GM12878 (cell line): ENCODE measurements at regions not wholly inside any gene's neighbourhood (a gene's known extent, or its start where the extent isn't known, plus 50 kb on each side); places are given as distances from the start of the nearest gene placed in this dataset.

Experiments used
- ATAC-seq: fragments of 200-7000 bp; cut with Tn5 transposase; 3 replicates; pipeline ENCODE4 v1.9.1; 2020; ENCODE audit warnings: mild to moderate bottlenecking, moderate library complexity
- BruUV-seq: library from RNA; stranded (reverse); fragments of 400-500 nt; replicated peaks from 2 replicates; lab custom pipeline; 2021; lab: Mats Ljungman, UMichigan
- CTCF ChIA-PET: fragments of 300-600 bp; sonication (Branson Sonifier 250); formaldehyde crosslinking; extraction: SDS; loops from one replicate; lab custom pipeline; 2021; ENCODE audit warnings: inconsistent platforms; lab: Yijun Ruan, JAX
- POLR2A ChIA-PET: fragments of 350-600 bp; formaldehyde crosslinking; extraction: SDS; loops from one replicate; lab custom pipeline; 2021; ENCODE audit warnings: inconsistent platforms; lab: Charles Lee
- RAD21 ChIA-PET: fragments of 300-600 bp; sonication (Branson Sonifier 250); formaldehyde crosslinking; loops from one replicate; lab custom pipeline; 2023; ENCODE audit warnings: antibody characterized with exemption; ENCODE audit not compliant: unreplicated experiment; lab: Charles Lee
- SMC1A ChIA-PET: fragments of 300-600 bp; sonication (Branson Sonifier 250); formaldehyde crosslinking; loops from one replicate; lab custom pipeline; 2023; ENCODE audit not compliant: unreplicated experiment, uncharacterized antibody; lab: Charles Lee
- DNase-seq: peaks from one replicate; pipeline ENCODE4 v3.0.0-alpha.2; 2011; ENCODE audit warnings: low read depth, low spot score
- FAIRE-seq: peaks from 3 replicates; lab custom pipeline; 2011; peaks lifted over from hg19 to GRCh38; lab: Jason Lieb, UNC
- H2AFZ ChIP-seq: 2 replicates; pipeline ENCODE4 v1.6.0; 2011; ENCODE audit warnings: low read depth, low read length, control low read depth; ENCODE audit not compliant: control insufficient read depth
- H3K27ac ChIP-seq: 2 replicates; pipeline ENCODE4 v1.5.1; 2011; ENCODE audit warnings: control low read depth; ENCODE audit not compliant: control insufficient read depth, insufficient read depth
- H3K27me3 ChIP-seq, 2 experiments: replicated peaks in 1 of 2; 2 replicates each; pipeline versions ENCODE4 v1.6.0 to v1.6.1; 2011; ENCODE audit warnings: low read length in 1 of 2; ENCODE audit not compliant: control insufficient read depth in 2 of 2, insufficient read depth in 2 of 2
- H3K36me3 ChIP-seq, 2 experiments: 2 replicates each; pipeline ENCODE4 v1.5.1; 2011; ENCODE audit warnings: low read length in 1 of 2; ENCODE audit not compliant: control insufficient read depth in 2 of 2, insufficient read depth in 2 of 2
- H3K4me1 ChIP-seq: 2 replicates; pipeline ENCODE4 v1.6.1; 2011; ENCODE audit warnings: mild to moderate bottlenecking, low read length, moderate library complexity, mixed read lengths; ENCODE audit not compliant: control insufficient read depth, insufficient read depth
- H3K4me2 ChIP-seq: 2 replicates; pipeline ENCODE4 v1.6.0; 2011; ENCODE audit warnings: control low read depth; ENCODE audit not compliant: control insufficient read depth, insufficient read depth
- H3K4me3 ChIP-seq: fragments of 200-600 bp; sonication (generic); 2 replicates; pipeline ENCODE4 v1.5.1; 2016
- H3K79me2 ChIP-seq: 2 replicates; pipeline ENCODE4 v1.6.0; 2011; ENCODE audit warnings: low read length; ENCODE audit not compliant: control insufficient read depth, insufficient read depth
- H3K9ac ChIP-seq: 2 replicates; pipeline ENCODE4 v1.8.0; 2011; ENCODE audit warnings: low read length, control low read depth, mixed read lengths; ENCODE audit not compliant: control insufficient read depth, insufficient read depth
- H3K9me3 ChIP-seq: replicated peaks from 3 replicates; pipeline ENCODE4 v1.5.1; 2011; ENCODE audit warnings: mild to moderate bottlenecking, low read length; ENCODE audit not compliant: control insufficient read depth, insufficient read depth
- H4K20me1 ChIP-seq: 2 replicates; pipeline ENCODE4 v1.6.0; 2011; ENCODE audit not compliant: control insufficient read depth, insufficient read depth
- CBX5 ChIP-seq: sonication (generic); IDR thresholded peaks from 2 replicates; pipeline ENCODE4 v1.6.1; 2016; ENCODE audit warnings: low read depth, moderate library complexity, mild to moderate bottlenecking, inconsistent platforms
- HDAC2 ChIP-seq: fragments of 200-600 bp; sonication (generic); IDR thresholded peaks from 2 replicates; pipeline ENCODE4 v1.6.1; 2017
- KLF5 ChIP-seq: fragments of 450-650 bp; IDR thresholded peaks from 2 replicates; pipeline ENCODE4 v1.6.1; 2014; ENCODE audit warnings: mild to moderate bottlenecking; ENCODE audit not compliant: partially characterized antibody
- NFYA ChIP-seq: IDR thresholded peaks from 2 replicates; pipeline ENCODE4 v1.6.1; 2011; ENCODE audit warnings: low read depth, mild to moderate bottlenecking, low read length, improper control_type of control experiment, borderline replicate concordance
- SMAD5 ChIP-seq: IDR thresholded peaks from 2 replicates; pipeline ENCODE4 v1.6.1; 2016; ENCODE audit warnings: antibody characterized with exemption, low read depth
- SREBF2 ChIP-seq: IDR thresholded peaks from 2 replicates; pipeline ENCODE4 v1.6.1; 2012; ENCODE audit warnings: mild to moderate bottlenecking, low read length
- TCF12 ChIP-seq: IDR thresholded peaks from 2 replicates; pipeline ENCODE4 v1.6.1; 2011; ENCODE audit warnings: low read depth, mild to moderate bottlenecking, low read length
- ZNF24 ChIP-seq: fragments of 450-650 bp; IDR thresholded peaks from 2 replicates; pipeline ENCODE4 v1.6.1; 2017; ENCODE audit warnings: antibody characterized with exemption, mild to moderate bottlenecking
- WGBS: methylation state at CpG from one replicate; pipeline ENCODE4 v1.1.6; 2016; ENCODE audit warnings: low lambda C conversion rate; ENCODE audit not compliant: insufficient replicate concordance, insufficient coverage; ENCODE audit errors: missing lambda C conversion rate; 5-methylcytosine and 5-hydroxymethylcytosine counted together
- in situ Hi-C: fragments of 300-500 bp; cut with MboI; formaldehyde crosslinking; loops from 9 replicates; pipeline ENCODE4 v1.14.3; 2018; ENCODE audit warnings: mixed read lengths
- intact Hi-C: fragments of 100-400 bp; cut with micrococcal nuclease; formaldehyde crosslinking; loops from one replicate; pipeline ENCODE4 v1.14.2; 2022; ENCODE audit not compliant: unreplicated experiment
- TF ChIP-seq, protein P1 (sequence below): fragments of 450-650 bp; IDR thresholded peaks from 2 replicates; pipeline ENCODE4 v1.6.1; 2017; ENCODE audit warnings: antibody characterized with exemption, mild to moderate bottlenecking, moderate library complexity
- TF ChIP-seq, protein P2 (sequence below): fragments of 450-650 bp; formaldehyde crosslinking; IDR thresholded peaks from 2 replicates; pipeline ENCODE4 v1.5.0; 2022; ENCODE audit warnings: mild to moderate bottlenecking, missing genetic modification characterization

DNA sequence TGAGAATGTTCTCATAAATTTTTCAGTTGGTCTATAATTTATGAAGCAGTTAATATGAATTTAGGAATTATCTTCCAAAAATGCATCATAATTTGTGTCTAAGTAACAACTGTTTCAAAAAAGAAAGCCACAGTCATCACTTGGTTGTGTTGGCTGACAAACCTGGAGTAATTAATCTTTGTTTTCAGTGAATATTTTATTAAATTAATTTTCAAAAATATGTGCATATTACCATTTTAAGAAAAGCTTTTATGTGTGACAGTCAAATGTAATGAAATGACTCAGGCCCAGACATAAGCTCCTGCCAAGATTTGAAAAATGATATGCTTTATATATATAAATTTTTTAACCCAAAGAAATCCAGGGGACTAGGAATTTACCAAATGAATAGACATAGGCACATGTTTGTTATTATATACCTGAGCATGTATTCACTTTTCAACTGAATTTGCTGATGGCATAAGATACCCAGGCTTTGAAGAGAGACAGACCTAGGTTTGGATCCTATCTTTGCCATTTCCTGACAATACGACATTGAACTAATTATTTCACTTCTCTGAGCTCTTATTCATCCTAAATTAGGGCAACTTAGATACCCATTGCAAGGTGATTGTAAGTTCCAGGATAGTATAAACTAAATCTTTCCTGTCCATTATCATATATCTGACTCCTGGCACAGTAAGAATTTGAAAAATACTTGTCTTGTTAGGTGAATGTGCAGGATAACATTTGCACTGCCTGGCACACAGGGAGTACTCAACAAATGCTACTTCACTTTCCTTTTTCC lies 729.5 kb upstream of the ADGRL2 start:
- in situ Hi-C loops (no loop called here), intact Hi-C loops (no loop called here)
- FAIRE-seq = no peak

More for the DNA sequence above, 729.5 kb upstream of the ADGRL2 start:
- H4K20me1 ChIP-seq = no peaks in the 10 kb centered on the region
- CTCF ChIA-PET = no interaction called here
- SMC1A ChIA-PET = no interaction called here
- no peaks in the 10 kb centered on the region for H3K4me1 ChIP-seq
- no peaks in the 10 kb centered on the region for H3K79me2 ChIP-seq
- POLR2A ChIA-PET = no interaction called here
- no peak overlapping the region for H3K27ac ChIP-seq
- no peak overlapping the region for H3K4me2 ChIP-seq
- RAD21 ChIA-PET = no interaction called here
- BruUV-seq = no TSS peak
- no peaks in the 10 kb centered on the region for H3K9me3 ChIP-seq
- 14% methylated on average over 1 of the region's 1 CpG for WGBS
- no peak overlapping the region for H3K4me3 ChIP-seq
- DNase-seq (no peak), ATAC-seq (no peak)
- no peak overlapping the region for H2AFZ ChIP-seq
- no peaks in the 10 kb centered on the region for H3K27me3 ChIP-seq
- no peak for TF ChIP-seq ZNF24
- no peak for TF ChIP-seq SMAD5
- TF ChIP-seq HDAC2 = no peak
- TF ChIP-seq, protein P1, sequence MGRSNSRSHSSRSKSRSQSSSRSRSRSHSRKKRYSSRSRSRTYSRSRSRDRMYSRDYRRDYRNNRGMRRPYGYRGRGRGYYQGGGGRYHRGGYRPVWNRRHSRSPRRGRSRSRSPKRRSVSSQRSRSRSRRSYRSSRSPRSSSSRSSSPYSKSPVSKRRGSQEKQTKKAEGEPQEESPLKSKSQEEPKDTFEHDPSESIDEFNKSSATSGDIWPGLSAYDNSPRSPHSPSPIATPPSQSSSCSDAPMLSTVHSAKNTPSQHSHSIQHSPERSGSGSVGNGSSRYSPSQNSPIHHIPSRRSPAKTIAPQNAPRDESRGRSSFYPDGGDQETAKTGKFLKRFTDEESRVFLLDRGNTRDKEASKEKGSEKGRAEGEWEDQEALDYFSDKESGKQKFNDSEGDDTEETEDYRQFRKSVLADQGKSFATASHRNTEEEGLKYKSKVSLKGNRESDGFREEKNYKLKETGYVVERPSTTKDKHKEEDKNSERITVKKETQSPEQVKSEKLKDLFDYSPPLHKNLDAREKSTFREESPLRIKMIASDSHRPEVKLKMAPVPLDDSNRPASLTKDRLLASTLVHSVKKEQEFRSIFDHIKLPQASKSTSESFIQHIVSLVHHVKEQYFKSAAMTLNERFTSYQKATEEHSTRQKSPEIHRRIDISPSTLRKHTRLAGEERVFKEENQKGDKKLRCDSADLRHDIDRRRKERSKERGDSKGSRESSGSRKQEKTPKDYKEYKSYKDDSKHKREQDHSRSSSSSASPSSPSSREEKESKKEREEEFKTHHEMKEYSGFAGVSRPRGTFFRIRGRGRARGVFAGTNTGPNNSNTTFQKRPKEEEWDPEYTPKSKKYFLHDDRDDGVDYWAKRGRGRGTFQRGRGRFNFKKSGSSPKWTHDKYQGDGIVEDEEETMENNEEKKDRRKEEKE = no peak
- no peak for TF ChIP-seq NFYA
- TF ChIP-seq SREBF2 = no peak
- no peak for TF ChIP-seq TCF12
- no peak for TF ChIP-seq CBX5
- TF ChIP-seq KLF5 = no peak
- TF ChIP-seq, protein P2, sequence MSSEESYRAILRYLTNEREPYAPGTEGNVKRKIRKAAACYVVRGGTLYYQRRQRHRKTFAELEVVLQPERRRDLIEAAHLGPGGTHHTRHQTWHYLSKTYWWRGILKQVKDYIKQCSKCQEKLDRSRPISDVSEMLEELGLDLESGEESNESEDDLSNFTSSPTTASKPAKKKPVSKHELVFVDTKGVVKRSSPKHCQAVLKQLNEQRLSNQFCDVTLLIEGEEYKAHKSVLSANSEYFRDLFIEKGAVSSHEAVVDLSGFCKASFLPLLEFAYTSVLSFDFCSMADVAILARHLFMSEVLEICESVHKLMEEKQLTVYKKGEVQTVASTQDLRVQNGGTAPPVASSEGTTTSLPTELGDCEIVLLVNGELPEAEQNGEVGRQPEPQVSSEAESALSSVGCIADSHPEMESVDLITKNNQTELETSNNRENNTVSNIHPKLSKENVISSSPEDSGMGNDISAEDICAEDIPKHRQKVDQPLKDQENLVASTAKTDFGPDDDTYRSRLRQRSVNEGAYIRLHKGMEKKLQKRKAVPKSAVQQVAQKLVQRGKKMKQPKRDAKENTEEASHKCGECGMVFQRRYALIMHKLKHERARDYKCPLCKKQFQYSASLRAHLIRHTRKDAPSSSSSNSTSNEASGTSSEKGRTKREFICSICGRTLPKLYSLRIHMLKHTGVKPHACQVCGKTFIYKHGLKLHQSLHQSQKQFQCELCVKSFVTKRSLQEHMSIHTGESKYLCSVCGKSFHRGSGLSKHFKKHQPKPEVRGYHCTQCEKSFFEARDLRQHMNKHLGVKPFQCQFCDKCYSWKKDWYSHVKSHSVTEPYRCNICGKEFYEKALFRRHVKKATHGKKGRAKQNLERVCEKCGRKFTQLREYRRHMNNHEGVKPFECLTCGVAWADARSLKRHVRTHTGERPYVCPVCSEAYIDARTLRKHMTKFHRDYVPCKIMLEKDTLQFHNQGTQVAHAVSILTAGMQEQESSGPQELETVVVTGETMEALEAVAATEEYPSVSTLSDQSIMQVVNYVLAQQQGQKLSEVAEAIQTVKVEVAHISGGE (CRISPR knock-in tag) = no peak
- no peaks in the 10 kb centered on the region for H3K36me3 ChIP-seq
- no peak overlapping the region for H3K9ac ChIP-seq
